CD4-positive, alpha-beta T cell treated with Interleukin-10 for 1 hour (primary cell): ENCODE measurements at regions not wholly inside any gene's neighbourhood (a gene's known extent, or its start where the extent isn't known, plus 50 kb on each side); places are given as distances from the start of the nearest gene placed in this dataset.

Experiments
- DNase-seq: peaks from one replicate; pipeline ENCODE4 v3.0.0-alpha.2; 2020

GRCh38 chr4:27276307-27277073 is 415.8 kb downstream of the STIM2 start:
- no peak for DNase-seq

- no peak for DNase-seq
These were observed 418.2 kb downstream of the STIM2 start for GRCh38 chr4:27278615-27279375.

GRCh38 chr4:27288496-27288895 is 427.9 kb downstream of the STIM2 start:
- no peak for DNase-seq

GRCh38 chr4:27289704-27290103 is 429.1 kb downstream of the STIM2 start:
- no peak for DNase-seq

DNA sequence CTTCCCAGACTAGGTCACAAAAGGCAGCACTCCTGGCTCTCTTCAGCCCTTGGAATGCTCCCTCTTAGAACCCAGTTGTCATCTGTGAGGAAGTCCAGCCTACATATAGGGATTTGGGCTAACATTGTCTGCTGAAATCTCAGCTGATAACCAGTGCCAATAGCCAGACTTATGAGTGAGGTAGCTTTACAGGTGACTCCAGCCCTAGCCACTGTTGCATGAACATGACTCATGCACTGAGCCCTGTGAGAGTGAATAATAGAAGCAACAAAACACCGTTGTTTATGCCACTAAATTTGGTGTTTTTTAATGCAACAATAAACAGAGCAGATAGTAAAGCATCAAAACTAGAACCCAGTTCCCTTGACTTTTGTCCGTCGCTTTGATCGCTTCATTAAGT is 433.2 kb downstream of the STIM2 start:
- DNase-seq: no peak

GRCh38 chr4:27304751-27305150 is 444.1 kb downstream of the STIM2 start:
- DNase-seq: no peak

DNA sequence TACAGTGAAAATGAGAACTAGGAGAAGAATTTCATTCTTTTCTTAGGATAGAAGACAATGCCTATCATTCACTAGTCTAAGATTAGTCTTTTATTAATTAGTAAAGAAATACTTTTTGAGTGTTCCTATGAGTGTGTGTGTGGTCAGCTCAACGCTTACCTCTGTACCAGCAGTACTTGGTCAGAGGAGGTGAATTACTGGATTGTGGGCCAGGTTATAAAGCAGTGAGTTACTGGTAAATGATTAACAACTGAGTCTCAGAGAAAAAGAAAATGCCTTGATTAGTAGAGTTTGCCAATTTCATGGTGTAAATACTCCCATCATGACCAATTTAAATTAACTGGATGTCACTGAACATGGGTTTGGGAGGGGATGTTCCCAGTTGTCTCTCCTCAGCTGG is 444.6 kb downstream of the STIM2 start:
- DNase-seq: no peak

- no peak for DNase-seq
These were observed 447.7 kb downstream of the STIM2 start for GRCh38 chr4:27308379-27308778.

GRCh38 chr4:27315625-27316024 is 455.0 kb downstream of the STIM2 start:
- no peak for DNase-seq

GRCh38 chr4:27316176-27316575 is 455.5 kb downstream of the STIM2 start:
- no peak for DNase-seq

GRCh38 chr4:27318740-27319139 is 458.1 kb downstream of the STIM2 start:
- no peak for DNase-seq

- no peak for DNase-seq
These were observed 466.4 kb downstream of the STIM2 start for GRCh38 chr4:27326991-27327390.

- no peak for DNase-seq
These were observed 467.0 kb downstream of the STIM2 start for GRCh38 chr4:27327421-27328181.

DNA sequence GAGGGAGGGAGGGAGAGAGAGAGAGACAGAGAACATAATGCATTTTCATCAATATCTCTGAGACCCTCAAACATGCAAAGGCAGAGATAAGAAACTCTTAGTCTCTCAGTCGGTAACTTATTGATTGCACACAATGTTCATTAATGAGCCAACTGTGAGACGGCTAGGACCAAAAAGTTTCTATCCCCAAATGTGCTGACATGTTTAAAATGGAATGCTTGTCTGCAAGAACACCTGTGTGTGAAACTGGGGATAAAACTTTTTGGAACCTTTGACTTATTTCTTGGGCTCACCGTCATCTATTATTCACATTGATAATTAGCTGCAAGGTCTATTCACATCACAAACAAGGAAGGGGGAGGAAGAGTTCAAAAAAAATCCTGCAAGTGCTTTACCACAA is 477.9 kb downstream of the STIM2 start:
- no peak for DNase-seq

DNA sequence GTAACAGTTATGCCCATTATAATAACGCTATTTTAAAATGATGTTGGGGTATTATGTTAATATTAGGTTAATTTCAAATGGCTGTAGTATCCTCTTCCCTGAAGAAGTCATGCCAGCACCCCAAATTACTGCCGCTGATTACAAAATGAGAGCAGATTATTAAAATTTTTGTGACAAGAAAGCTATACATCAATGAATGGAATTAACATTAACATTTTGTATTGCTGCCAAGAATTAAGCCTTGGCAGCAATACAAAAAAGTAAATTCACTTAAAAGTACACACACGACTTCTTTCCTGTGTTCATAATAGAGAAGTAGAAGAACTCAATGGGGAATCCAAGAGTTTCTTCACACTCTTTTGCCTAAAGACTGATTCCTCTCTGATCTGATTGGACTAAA is 482.8 kb downstream of the STIM2 start:
- DNase-seq: no peak

DNA sequence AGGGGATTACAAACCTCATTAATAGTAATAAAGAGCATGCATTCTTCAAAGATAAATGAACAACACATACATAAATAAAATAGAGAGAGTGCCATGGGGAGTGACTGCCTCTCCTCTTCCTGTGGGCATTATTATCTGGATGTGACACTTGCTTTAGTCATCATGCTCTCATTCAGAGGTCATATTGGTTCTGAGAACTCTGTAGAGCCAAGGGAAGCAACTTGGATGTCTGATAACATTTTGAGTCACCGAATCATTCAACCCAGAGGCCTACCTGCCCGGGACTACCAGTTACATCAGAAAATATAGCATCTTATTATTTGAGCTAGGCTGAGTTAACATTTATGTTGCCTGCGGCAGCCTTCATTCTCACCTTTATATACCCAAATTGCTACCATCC is 489.5 kb downstream of the STIM2 start:
- DNase-seq: no peak

DNA sequence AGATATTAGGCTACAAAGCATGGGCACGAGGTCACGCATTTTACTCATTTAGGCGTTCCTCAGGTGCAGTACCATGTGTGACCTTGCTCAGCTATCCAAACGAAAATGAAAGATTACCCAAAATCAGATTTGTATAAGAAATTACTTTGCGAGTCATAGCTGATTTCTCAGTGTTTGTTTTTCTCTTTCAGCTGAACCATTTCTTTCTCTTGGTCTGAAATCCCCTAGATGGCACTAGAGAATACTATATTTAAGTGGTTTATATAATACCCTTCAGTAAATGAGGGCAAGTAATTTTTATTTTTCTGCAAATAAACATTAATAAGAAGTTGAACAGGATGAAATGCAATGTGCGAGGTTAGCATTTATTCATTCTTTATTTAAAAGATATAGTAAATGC is 496.6 kb downstream of the STIM2 start:
- no peak for DNase-seq

GRCh38 chr4:27358269-27358668 is 497.6 kb downstream of the STIM2 start:
- DNase-seq: no peak

DNA sequence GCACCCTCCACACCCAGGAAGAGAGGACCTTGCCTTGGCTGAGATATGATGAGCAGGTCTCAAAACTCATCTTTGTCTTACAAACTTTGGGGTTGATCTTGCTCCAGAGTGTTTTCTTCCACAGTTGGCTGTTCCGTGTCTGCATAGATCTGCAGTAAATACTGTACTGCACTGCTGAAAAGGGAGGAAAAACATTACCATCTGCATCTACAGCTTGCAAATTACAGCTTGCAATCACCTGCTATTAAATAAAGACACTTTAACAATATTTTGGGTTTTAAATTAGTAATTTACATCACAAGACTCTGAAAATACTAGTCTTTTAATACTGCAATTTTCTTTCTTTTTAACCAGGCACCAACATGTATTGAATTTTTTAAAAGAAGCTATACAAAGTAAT is 499.5 kb downstream of the STIM2 start:
- DNase-seq: no peak

DNA sequence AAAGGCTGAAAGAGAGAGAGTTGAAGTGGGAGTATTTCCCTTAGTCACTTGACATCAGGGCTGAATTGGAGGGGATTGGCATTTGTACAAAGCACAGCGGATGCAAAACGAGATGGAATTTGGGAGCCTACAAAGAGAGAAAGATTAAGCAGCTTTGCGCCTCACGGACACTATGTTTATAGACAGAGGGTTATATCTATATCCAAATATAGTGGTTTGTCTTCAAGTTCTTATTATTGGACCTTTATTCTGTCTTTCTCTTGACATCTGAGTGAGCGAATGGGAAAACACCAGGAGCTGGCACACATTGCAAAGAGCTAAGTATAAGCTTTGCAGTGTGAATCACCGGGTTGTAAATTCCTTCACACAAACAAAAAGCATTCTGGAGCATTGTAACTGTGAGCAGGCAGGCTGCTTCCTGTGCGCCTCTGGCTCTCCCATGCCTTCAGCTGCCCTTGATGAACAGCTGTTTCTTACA is 500.2 kb downstream of the STIM2 start:
- DNase-seq: no peak

- no peak for DNase-seq
These were observed 503.9 kb downstream of the STIM2 start for GRCh38 chr4:27364509-27364908.

DNA sequence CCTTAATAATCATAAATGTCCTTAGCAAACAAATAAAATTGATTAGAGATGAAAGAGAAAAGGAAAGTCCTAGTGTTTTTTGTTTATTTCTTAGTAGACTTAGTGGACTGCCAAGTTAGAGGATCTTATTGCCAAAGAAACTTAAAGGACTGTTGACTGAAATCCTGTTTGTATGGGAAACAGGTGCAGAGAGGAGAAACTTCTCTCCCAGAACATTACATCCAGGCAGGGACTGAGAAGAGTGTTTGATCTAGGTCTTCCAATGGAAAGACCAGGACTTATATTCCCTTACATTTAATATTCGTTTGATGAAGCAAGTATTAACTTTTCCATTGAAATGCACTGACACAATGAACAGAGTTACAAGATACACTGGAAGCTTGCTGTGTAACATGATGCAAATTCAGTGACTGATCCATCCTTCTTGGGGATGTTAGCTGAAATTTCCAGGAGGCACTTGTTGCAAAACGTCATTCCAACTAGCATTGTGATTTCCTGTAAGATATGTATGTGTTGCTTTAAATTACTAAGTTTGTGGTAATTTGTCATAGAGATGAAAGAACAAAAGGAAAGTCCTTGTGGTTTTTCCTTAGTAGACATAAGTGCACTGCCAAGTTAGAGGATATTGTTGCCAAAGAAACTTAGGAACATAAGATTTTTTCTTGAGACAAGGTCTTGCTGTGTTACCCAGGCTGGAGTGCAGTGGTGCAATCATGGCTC is 505.6 kb downstream of the STIM2 start:
- DNase-seq: no peak

GRCh38 chr4:27368781-27369180 is 508.1 kb downstream of the STIM2 start:
- no peak for DNase-seq
